CD4-positive, alpha-beta T cell treated with Interleukin-17A for 1 hour (primary cell): ENCODE measurements at regions not wholly inside any gene's neighbourhood (a gene's known extent, or its start where the extent isn't known, plus 50 kb on each side); places are given as distances from the start of the nearest gene placed in this dataset.

Source experiments
- DNase-seq: peaks from one replicate; pipeline ENCODE4 v3.0.0-alpha.2; 2020

DNA sequence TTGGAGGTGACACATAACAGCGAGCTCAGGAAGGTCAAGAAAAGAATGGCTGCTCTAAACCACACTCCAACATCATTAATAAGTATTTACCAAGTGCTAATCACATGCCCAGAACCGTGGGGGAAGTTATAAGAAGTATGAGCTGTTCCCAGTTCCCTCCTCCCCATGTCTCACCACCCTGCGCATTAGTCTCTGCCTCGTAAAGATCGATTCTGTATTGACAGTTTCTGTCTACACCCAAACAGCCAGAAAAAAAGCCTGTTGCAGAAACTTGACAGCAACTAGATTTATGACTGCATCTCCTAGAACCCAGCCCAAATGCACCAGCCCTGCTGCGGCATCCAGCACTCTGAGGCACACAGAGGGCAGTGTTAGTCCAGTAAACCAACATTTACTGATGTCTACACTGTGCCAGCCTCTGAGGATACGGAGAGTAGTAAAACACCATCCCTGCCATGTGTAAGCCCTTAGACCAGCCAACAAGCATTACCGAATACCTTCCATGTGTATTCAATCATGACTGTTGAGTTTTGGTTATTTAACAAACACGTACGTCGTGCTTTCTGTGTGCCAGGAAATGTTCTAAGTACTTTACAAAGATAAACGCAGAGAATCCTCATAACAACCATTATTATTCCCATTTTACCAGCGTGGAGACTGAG is 63.6 kb upstream of the ZBTB40 start:
- DNase-seq = no peak

DNA sequence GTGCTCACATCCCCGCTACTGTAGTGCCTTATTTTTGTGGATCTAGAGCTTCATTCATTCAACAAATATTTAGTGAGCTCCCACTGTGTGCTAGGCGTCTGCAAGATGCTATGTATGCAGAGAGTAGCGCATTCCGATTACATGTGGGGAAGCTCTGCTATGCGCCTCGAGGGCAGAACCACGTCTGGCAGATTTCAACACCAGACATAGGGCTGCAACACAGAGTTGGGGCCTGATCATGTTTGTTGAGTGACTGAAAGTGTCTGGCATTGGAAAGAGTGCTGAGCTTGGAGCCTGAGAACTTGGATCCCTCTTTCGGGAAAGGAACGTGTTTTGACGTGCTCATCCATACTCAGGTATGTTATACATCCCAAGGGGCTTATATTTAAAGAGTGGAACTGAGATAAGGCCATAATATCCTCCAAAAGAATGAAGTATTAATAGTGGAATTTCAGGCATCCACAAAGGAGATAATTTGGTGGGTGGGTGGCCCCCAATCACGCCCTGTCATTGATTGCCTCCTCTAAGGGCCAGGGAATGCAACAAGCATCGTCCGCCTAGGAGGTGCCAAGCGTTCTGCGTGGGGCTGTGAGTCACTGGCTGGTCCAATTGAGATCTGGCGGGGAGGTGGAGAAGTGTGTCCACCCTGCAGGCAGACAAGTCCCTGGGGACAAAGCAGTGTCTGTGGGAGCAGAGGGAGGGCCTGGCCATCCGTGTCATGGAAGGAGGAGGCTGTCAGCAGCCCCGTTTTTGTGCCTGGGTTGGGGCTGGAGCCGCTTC is 62.8 kb upstream of the ZBTB40 start:
- no peak for DNase-seq

DNA sequence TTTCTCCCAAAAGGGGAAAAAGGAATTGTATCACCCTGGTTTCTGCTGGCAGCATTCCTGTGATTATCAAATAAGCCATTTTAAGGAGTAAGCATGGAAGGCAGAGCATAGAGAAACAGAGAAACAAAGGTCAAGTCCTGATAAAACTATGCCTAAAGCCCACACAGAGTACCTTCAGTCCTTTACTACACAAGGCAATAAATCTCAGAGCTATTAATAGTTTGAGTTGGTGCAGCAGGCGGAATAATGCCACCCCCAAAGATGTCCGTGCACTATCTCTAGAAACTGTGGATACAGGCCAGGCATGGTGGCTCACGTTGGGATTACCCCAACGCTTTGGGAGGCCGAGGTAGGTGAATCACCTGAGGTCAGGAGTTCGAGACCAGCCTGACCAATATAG is 58.1 kb upstream of the ZBTB40 start:
- no peak for DNase-seq

DNA sequence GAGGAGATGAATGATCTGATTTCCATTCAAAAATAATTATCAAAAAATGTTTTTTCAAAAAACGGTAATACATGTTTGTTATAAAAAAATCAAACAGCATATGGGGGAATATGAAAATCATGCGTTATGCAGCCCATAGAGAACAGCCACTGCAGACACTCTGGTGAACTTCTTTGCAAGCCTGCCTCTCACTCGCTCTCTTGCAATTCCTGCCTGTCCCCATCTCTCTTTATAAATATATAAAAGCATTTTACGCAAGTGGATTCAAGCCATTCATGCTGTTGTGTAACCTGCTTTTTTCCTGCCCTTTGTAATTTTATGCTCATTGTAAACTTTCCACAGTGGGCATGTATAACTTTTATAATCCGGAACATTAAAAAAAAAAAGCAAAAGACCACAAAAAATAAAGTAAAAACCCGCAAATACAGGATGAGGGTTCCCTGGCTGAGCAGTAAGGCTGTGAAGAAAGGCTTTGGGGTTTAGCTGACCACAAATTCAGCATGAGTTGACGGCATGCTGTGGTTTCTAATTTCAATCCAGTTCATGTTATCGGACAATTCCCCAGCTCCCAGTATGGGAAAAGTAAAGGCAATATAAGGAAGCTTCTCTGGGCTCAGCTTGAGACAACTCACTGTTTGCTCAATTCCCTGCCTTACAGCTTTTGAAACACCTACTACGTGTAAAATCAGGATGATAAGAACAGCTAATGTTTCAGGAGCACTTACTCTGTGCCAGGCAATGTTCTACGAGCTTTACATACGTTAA is 52.8 kb upstream of the ZBTB40 start:
- peak; percentile 19 for DNase-seq

DNA sequence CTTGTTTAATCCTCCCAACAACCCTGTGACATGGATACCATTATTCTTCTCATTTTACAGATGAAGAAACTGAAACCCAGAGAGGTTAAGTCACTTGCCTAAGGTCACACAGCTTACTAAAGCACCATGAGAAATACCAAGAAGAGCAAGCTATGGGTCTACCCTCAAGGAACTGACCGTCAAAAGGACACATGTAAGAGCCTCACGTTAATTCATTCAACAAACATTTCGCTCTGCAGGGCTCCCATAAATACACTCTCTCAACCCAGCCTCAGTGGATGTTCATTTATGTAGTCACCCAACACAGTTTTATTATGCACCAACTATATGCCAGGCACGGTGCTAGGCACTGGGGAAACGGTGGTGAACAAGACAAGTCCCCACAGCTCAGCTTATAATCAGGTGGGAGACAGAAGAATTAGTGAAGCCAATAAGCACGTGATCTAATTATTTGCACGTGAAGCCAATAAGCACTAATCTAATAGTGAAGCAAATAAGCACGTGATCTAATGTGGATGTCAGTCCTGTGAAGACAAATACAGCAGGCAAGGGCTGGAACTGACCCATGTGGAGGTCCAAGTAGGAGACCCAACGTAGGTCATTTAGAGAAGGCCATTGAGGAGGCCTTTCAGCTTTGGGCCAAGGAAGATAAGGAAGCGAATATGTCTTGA is 52.1 kb upstream of the ZBTB40 start:
- DNase-seq = no peak
